Posterior vena cava (tissue), 2 donors: ENCODE measurements at regions not wholly inside any gene's neighbourhood (a gene's known extent, or its start where the extent isn't known, plus 50 kb on each side); places are given as distances from the start of the nearest gene placed in this dataset.
"Not testable (repeated sequence)": the region's sequence is repeated elsewhere in the genome, so short reads cannot be mapped to it uniquely, and the experiment has no call there.

Experiments
- DNase-seq: peaks from one replicate; pipeline ENCODE4 v3.0.0-alpha.2; 2020; ENCODE audit warnings: low spot score
- intact Hi-C, 2 donors: fragments of 100-400 bp; cut with DNase I; formaldehyde crosslinking; loops; one replicate each; pipeline versions ENCODE4 v1.14.1 to v1.14.2; 2022 to 2023
- donor health status: DM: yes; HTN: yes; CAD: no.
- donor health status: DM: yes; HTN: yes; CAD: no.

DNA sequence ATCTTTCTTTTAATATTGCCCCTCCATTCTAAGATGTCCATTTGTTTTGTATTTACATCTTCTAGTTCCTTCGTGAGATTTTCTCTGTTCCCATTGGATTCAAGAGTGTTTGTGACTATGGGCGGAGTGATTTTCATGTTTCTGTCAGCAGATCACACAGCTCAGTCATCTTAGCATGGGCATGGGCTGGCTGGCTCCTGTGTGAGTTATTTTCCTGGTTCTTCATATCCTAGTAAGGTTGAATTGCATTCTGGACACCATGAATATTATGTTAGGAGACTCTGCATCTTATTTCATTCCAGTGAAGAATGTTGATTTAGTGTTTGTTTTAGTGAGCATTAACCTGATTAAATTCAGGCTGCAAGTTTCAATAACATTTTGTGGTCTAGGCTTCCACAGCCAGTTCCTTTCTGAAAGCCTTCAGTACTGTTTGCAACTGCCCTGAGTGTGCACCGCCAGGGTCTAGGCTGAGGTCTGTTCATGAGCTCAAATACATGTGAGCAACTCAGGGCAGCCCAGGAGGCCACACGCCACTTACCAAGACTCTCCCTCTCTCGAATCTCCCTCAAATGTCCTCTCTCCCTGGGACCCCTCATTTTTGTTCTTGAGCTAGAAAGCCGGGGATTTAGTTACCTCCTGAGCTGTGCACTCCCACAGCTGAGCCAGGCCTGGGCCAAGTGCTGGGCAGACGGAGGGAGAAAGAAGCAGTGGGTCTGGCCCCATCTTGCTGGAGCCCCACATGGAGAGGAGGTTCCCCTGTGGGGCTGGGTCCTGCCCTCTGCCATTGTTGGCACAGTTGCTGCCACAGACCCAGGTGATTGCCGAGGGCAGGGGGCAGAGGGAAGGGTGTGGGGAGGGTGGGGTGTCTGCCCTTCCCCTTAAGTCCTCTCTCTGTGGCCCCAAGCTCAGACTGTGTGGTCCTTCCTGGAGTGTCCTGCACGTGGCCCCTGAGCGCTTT lies 145.9 kb downstream of the RTP5 start:
- peak; percentile 68 for DNase-seq
- intact Hi-C loops: no loop called here

DNA sequence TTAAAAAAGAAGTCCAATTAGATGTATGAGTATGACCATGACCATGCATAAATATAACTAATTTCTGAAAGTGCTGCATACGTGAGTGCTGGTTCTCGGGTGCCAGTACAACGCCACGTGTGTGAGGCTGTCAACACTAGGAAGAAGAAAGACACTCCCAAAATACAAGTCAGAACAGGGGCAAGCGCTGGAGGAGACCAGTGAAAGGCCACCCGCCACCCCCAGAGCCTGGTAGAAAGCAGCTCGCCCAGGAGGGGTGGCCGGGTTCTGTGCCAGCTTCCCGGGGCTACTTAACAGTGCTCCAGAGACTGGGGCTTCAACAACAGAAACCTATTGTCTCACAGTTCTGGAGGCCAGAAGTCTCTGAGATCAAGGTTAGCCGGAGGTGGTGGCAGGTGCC lies 147.6 kb downstream of the RTP5 start:
- peak; percentile 75 for DNase-seq
- intact Hi-C loops: no loop called here

DNA sequence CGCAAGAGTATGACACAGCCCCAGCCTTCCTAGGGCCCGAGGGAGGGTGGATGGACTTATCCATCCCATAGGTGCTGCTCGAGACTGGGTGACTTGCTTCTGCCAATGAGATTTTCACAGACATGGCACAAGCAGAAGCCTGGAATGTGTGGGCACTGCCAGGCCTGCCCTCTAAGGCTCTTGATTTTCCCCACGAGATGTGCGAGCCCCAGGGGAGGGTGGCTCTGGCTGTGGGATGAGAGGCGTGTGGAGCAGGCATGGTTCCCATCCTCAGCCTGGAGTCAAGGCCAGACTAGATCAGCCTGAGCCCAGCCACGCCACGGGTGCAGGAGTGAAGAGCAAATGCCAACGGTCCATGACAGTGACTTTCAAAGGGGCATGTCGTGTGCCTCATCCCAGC lies 148.9 kb downstream of the RTP5 start:
- DNase-seq: not testable (repeated sequence)
- intact Hi-C loops: loop anchor here in 1 of 2 donors (1.0 kb wide), 1 partner anchor 20 kb away; no protein-coding TSS in a partner anchor

DNA sequence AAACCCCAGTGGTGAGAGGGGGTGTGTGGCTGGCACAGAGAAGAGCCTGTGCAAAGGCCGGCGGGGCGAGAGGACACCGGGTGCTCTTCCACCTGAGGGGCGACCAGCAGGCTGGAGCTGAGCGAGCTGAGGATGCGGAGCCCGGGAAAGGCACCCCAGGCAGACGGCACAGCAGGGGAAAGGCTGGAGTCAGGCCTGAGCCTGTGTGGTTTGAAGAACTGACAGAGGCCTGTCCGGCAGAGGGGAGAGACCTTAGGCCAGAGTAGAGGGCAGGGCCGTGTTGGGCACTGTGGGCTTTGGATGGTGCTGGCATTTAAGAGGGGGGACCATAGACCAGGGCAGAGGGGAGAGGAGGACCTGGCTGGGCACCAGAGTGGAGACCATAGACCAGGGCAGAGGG lies 149.8 kb downstream of the RTP5 start:
- intact Hi-C loops: no loop called here
- DNase-seq: no peak

- intact Hi-C loops: no loop called here
- DNase-seq: no peak
These were observed 150.9 kb downstream of the RTP5 start for GRCh38 chr2:242020196-242021004.

DNA sequence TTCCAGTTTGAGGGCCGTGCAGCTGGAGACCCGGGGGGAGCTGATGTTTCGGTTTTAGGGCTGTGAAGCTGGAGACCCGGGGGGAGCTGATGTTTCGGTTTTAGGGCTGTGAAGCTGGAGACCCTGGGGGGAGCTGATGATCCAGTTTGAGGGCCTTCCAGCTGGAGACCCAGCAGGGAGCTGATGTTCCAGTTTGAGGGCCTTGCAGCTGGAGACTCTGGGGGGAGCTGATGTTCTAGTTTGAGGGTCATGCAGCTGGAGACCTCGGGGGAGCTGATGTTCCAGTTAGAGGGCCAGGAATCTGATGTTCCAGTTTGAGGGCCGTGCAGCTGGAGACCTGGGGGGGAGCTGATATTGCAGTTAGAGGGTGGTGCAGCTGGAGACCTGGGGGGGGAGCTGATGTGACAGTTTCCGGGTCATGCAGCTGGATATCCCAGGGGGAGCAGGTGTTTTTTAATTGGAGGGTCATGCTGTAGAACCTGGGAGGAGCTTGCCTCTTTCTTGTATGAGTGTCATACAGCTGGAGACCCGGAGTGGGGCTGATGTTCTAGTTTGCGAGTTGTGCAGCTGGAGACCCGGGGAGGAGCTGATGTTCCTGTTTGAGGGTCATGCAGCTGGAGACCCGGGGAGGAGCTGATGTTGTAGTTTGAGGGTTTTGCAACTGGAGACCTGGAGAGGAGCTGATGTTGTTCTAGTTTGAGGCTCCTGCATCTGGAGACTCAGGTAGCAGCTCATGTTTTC lies 153.2 kb downstream of the RTP5 start:
- no peak for DNase-seq
- intact Hi-C loops: no loop called here

GRCh38 chr2:242024751-242025355 lies 155.3 kb downstream of the RTP5 start:
- intact Hi-C loops: no loop called here
- no peak for DNase-seq

- intact Hi-C loops: no loop called here
These were observed 158.3 kb downstream of the RTP5 start for GRCh38 chr2:242027676-242028450.

GRCh38 chr2:242029422-242030225 lies 160.1 kb downstream of the RTP5 start:
- DNase-seq: peak; percentile 58
- intact Hi-C loops: no loop called here

More at GRCh38 chr2:242027676-242028450, 158.3 kb downstream of the RTP5 start:
- peak; percentile 49 for DNase-seq

DNA sequence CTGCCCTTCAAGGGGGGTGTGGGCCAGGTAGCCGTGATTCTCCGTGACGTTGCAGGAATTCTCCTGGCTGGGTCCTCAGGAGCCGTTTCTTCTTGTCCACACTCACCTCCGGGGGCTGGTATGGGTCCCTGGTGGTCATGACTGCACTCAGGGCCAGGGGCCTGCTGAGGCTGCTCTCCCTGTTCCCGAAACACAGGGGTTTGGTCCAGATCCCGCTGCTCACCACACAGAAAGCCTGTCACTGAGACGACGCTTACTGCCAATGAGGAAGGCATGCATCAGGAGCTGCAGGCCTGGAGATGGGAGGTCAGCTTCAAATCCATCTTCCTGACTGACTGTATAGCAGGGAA lies 160.7 kb downstream of the RTP5 start:
- intact Hi-C loops: no loop called here
- peak; percentile 31 for DNase-seq

- DNase-seq: peak; percentile 40
- intact Hi-C loops: no loop called here
These were observed 161.3 kb downstream of the RTP5 start for GRCh38 chr2:242030858-242031257.

DNA sequence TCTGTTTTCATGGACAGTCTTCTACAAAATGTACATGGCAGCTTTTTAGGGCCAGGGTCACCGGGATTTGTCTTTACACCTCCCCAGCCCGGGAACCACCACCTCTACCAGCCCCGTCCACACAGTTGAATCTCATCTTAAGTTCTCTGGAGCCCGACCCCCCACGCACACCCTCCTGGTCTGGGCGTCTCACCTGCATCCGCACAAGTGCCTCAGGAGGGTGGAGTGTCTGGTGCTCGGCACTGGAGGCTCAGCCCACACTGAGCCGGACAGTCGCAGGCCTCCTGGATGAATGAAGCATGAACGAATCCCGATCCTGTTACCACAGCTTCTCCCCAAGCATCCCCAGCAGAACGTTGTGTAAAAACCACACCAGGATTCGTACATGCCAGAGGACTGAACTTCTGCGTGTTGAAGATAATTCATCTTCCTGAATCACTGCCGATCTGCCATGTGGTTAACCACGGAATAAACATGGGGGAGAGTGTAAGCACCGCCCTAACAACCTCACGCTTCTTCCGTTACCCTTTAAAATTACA lies 162.0 kb downstream of the RTP5 start:
- DNase-seq: peak; percentile 47
- intact Hi-C loops: no loop called here

DNA sequence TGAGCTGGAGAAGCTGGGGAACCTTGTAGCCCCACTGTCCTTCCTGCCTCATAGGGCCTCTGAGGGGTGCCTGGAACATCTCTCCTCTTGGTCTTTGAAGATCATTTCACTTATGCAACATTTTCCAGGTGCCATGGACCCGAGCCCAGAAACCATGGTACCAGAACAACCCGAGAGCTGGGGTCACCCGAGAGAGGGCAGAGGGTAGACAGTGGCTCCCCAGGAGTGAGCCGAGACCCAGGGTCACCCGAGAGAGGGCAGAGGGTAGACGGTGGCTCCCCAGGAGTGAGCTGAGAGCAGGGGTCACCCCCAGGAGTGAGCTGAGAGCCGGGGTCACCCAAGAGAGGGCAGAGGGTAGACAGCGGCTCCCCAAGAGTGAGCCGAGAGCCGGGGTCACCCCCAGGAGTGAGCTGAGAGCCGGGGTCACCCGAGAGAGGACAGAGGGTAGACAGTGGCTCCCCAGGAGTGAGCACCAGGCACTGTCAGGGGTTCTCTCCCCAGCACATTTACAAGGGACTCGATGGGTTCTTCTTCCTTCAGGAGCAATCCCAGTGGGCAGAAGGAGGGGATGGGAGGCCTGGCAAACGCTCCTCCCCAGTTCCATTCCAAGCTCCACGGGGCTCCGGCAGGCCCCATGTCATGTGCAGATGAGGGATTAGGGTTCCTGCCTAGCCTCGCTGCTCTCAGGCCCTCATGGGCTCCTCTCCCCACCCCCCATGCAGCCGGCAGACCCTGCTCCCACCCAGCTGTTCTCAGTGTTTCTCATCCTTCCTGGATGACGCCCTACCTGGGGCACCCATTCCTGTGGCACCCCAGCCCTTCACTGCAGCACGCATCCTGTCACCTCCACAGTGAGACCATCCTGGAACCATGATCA lies 163.5 kb downstream of the RTP5 start:
- DNase-seq: no peak

DNA sequence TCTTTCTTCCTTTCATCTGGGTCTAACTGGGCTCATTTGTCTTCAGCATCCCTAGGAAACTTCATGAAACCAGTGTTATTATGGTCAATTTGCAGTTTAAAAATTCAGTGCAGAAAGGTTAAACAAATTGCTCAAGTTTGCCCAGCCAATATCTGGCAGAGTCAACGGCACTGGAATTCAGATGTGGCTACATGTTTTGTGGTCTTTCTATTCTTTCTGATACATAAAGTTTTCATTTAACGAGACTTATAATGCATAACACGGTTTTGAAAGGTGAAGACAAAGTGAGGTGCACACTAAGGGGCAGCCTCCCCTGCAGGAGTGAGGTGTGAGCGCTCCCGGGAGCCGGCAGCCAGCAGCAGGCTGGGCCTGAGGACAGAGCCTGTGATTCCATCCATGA lies 164.6 kb downstream of the RTP5 start:
- peak; percentile 9 for DNase-seq

More for the DNA sequence above, 163.5 kb downstream of the RTP5 start:
- intact Hi-C loops: no loop called here

DNA sequence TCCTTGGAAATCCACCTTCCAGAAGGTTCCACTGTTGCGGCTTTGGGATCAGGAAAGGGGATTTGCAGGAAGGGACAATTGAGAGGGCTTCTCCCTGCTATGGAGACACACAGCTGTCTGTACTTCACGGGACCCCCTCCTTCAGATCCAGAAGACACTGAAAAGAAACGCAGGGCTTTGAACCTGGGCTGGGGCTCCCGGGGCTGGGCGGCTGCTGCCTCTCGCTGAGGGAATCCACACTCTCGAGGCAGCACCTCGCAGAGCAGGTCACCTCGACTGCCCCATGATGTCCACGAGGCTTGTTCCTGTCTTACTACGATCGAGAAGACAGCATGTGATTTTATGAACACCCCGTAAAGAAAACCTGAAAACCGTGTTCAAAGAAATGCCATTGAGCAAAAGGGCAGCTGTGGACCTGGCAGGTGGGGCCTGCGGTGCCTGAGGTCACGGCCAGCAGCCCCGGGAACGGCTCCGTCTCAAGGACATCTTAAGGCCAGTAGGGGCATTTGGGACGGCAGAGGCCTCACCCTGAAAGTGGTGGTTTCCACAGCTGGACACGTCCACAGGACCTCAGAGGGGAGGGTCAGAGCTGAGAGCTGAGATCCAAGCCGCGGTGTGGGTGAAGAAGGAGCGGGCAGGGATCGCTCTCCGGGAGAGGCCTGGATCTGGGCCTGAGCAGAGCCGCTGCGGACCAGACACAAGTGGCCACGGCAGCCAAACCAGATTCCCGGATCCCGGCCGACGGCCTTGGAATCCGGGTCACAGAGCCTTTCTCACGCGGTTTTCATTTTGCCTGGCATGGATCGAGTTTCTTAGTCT lies 165.7 kb downstream of the RTP5 start:
- DNase-seq: peak; percentile 23
- intact Hi-C loops: no loop called here

More for the DNA sequence above, 164.6 kb downstream of the RTP5 start:
- intact Hi-C loops: no loop called here
